ENCODE measurements at regions not wholly inside any gene's neighbourhood (a gene's known extent, or its start where the extent isn't known, plus 50 kb on each side); places are given as distances from the start of the nearest gene placed in this dataset.

DNA sequence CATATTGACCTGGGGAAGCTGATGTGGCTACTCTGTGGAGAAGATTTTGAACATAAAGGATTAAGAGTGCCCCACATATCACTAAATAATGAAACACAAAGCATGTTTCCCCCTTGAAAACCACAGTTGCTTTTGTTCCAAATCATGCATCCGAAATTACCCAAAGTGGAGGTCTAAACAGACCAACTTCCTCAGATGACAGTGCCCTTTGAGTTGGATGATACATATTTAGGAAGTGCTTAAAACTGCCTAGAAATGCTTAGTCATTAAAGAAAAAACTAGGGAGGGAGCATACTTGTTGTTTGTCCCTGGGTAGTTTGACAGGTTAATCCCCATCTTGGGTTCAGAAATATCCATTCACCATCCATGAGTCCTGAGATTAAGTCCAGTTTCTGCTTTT lies 1070.3 kb downstream of the SUCLG1 start:
- TF ChIP-seq, protein P1, sequence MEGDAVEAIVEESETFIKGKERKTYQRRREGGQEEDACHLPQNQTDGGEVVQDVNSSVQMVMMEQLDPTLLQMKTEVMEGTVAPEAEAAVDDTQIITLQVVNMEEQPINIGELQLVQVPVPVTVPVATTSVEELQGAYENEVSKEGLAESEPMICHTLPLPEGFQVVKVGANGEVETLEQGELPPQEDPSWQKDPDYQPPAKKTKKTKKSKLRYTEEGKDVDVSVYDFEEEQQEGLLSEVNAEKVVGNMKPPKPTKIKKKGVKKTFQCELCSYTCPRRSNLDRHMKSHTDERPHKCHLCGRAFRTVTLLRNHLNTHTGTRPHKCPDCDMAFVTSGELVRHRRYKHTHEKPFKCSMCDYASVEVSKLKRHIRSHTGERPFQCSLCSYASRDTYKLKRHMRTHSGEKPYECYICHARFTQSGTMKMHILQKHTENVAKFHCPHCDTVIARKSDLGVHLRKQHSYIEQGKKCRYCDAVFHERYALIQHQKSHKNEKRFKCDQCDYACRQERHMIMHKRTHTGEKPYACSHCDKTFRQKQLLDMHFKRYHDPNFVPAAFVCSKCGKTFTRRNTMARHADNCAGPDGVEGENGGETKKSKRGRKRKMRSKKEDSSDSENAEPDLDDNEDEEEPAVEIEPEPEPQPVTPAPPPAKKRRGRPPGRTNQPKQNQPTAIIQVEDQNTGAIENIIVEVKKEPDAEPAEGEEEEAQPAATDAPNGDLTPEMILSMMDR (IDR thresholded peaks at IDR 0.05; ENCODE audit: low read depth, low read length, missing control alignments), result no peak
- no peak for DNase-seq (ENCODE audit: low read depth)
- no peak overlapping the region for H3K4me3 ChIP-seq (ENCODE audit: low read depth, low read length)

- no peak overlapping the region for H3K4me3 ChIP-seq (ENCODE audit: low read depth, low read length)
- TF ChIP-seq, protein P1 (IDR thresholded peaks at IDR 0.05; ENCODE audit: low read depth, low read length, missing control alignments), result no peak
- DNase-seq (ENCODE audit: low read depth), result no peak
Measured at GRCh38 chr2:83386549-83386948, 1072.5 kb downstream of the SUCLG1 start.

DNA sequence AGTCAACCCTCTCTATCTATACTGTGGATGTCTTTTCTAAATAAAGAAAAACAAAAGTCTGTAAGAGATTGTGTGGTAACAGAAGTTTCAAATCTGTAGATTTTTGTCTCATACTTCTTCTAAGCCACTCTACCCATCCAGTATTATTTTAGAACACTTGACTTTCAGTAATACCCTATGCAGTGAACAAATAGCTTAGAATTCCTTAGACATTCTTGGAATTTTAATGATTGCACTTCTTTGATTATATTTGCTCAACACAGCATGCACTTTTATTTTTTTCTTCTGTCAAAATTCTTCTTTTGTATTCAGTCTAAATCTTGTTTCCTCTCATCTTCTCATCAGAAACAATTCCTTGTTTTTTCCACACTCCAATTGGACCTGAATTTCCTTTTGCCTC lies 1080.2 kb downstream of the SUCLG1 start:
- DNase-seq (ENCODE audit: low read depth), result no peak
- TF ChIP-seq, protein P1 (IDR thresholded peaks at IDR 0.05; ENCODE audit: low read depth, low read length, missing control alignments), result no peak
- no peak overlapping the region for H3K4me3 ChIP-seq (ENCODE audit: low read depth, low read length)

DNA sequence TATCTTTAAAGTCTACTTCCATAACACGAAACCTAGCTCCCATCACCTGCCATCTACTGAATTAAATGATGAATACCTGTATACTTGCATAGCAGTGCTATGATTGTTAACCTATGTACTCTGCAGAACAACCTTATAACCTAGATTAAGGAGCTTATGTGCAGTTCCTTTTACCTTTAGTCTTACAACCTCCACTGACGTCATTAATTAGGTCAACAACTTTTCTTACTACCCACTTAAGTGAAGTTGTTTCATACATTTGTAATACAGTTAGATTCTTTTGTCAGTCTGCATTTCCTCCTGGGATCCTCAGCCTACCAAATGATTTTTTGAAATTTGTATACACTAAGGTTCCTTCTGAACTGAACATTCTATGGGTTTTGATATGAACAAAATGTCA lies 1082.3 kb downstream of the SUCLG1 start:
- no peak for DNase-seq (ENCODE audit: low read depth)
- TF ChIP-seq, protein P1 (IDR thresholded peaks at IDR 0.05; ENCODE audit: low read depth, low read length, missing control alignments), result no peak
- H3K4me3 ChIP-seq (ENCODE audit: low read depth, low read length), result no peak overlapping the region

DNA sequence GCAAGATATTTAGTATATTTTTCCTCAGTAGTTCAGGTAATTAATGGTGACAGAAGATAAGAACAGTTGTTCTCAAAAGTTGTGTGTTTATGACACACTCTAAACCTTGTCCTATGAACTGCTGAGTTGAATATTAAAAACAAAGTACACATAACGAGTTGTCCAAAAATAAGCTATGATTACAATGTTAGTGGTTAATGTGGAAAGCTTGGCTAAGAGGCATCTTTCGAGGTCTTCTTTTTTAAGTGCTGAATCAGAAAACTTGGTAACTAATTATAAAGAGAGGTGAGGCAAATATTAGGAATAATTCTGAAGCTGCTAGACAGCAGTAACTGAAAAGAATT lies 1088.7 kb downstream of the SUCLG1 start:
- TF ChIP-seq, protein P1 (IDR thresholded peaks at IDR 0.05; ENCODE audit: low read depth, low read length, missing control alignments), result no peak
- no peak overlapping the region for H3K4me3 ChIP-seq (ENCODE audit: low read depth, low read length)
- DNase-seq (ENCODE audit: low read depth), result no peak

- no peak for DNase-seq (ENCODE audit: low read depth)
- no peak overlapping the region for H3K4me3 ChIP-seq (ENCODE audit: low read depth, low read length)
- TF ChIP-seq, protein P1 (IDR thresholded peaks at IDR 0.05; ENCODE audit: low read depth, low read length, missing control alignments), result no peak
Measured at GRCh38 chr2:83369601-83370418, 1089.3 kb downstream of the SUCLG1 start.

- no peak overlapping the region for H3K4me3 ChIP-seq (ENCODE audit: low read depth, low read length)
- TF ChIP-seq, protein P1 (IDR thresholded peaks at IDR 0.05; ENCODE audit: low read depth, low read length, missing control alignments), result no peak
- DNase-seq (ENCODE audit: low read depth), result no peak
Measured at GRCh38 chr2:83368916-83369315, 1090.2 kb downstream of the SUCLG1 start.
